GM23248 (cell line): ENCODE measurements at regions not wholly inside any gene's neighbourhood (a gene's known extent, or its start where the extent isn't known, plus 50 kb on each side); places are given as distances from the start of the nearest gene placed in this dataset.

ENCODE experiments used
- EZH2 ChIP-seq: fragments of 200-600 bp; sonication (generic); IDR thresholded peaks from 2 replicates; pipeline ENCODE4 v1.6.1; 2018; ENCODE audit warnings: antibody characterized with exemption, mild to moderate bottlenecking; ENCODE audit not compliant: insufficient read depth, poor library complexity, severe bottlenecking
- EZH2phosphoT487 ChIP-seq: fragments of 200-600 bp; sonication (generic); IDR thresholded peaks from 2 replicates; pipeline ENCODE4 v1.6.1; 2018; ENCODE audit warnings: antibody characterized with exemption, moderate library complexity, mild to moderate bottlenecking, low read depth; ENCODE audit not compliant: insufficient read depth

DNA sequence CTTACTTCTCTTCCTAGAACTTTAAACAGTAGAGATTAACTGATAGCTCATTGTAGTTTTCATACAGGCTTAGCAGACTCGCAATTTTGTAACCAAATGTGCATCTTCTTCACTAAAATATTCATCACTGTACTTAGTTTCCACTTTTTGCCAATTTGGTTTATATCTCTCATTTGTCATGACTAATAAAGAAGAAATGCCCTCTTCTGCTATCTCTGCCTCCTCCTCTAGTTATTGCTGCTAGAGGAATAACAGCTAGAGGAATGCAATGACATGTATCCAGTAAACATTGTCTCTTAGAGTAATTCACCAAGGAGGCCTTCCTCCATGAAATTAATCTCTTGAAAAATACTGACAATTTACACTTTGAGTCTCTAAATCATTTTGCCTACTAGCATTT lies 115.5 kb upstream of the COX10 start:
- no peak for TF ChIP-seq EZH2
- TF ChIP-seq EZH2phosphoT487: no peak
